ENCODE measurements at regions not wholly inside any gene's neighbourhood (a gene's known extent, or its start where the extent isn't known, plus 50 kb on each side); places are given as distances from the start of the nearest gene placed in this dataset.

GRCh38 chr20:11394145-11394833, 523.4 kb upstream of the BTBD3 start:
- DNase-seq (ENCODE audit: low read depth) = no peak

GRCh38 chr20:11395581-11395980, 522.1 kb upstream of the BTBD3 start:
- DNase-seq (ENCODE audit: low read depth) = no peak

- DNase-seq (ENCODE audit: low read depth) = no peak
These were observed 515.7 kb upstream of the BTBD3 start for GRCh38 chr20:11401988-11402387.

GRCh38 chr20:11403711-11404110, 514.0 kb upstream of the BTBD3 start:
- DNase-seq (ENCODE audit: low read depth) = peak; percentile 50

- no peak for DNase-seq (ENCODE audit: low read depth)
These were observed 510.8 kb upstream of the BTBD3 start for GRCh38 chr20:11406877-11407276.

GRCh38 chr20:11409561-11409960, 508.1 kb upstream of the BTBD3 start:
- DNase-seq (ENCODE audit: low read depth) = no peak

- DNase-seq (ENCODE audit: low read depth) = no peak
These were observed 505.9 kb upstream of the BTBD3 start for GRCh38 chr20:11411765-11412164.

- DNase-seq (ENCODE audit: low read depth) = no peak
These were observed 490.7 kb upstream of the BTBD3 start for GRCh38 chr20:11426948-11427347.

GRCh38 chr20:11429168-11429567, 488.5 kb upstream of the BTBD3 start:
- DNase-seq (ENCODE audit: low read depth) = no peak

- no peak for DNase-seq (ENCODE audit: low read depth)
These were observed 487.7 kb upstream of the BTBD3 start for GRCh38 chr20:11429889-11430519.

- no peak for DNase-seq (ENCODE audit: low read depth)
These were observed 487.0 kb upstream of the BTBD3 start for GRCh38 chr20:11430652-11431051.

GRCh38 chr20:11431621-11432020, 486.1 kb upstream of the BTBD3 start:
- DNase-seq (ENCODE audit: low read depth) = peak; percentile 33

GRCh38 chr20:11432407-11432806, 485.3 kb upstream of the BTBD3 start:
- DNase-seq (ENCODE audit: low read depth) = no peak

- DNase-seq (ENCODE audit: low read depth) = no peak
These were observed 481.4 kb upstream of the BTBD3 start for GRCh38 chr20:11436113-11436905.

- no peak for DNase-seq (ENCODE audit: low read depth)
These were observed 480.6 kb upstream of the BTBD3 start for GRCh38 chr20:11437090-11437489.

GRCh38 chr20:11437611-11438380, 479.9 kb upstream of the BTBD3 start:
- DNase-seq (ENCODE audit: low read depth) = no peak

- no peak for DNase-seq (ENCODE audit: low read depth)
These were observed 479.3 kb upstream of the BTBD3 start for GRCh38 chr20:11438412-11438811.

GRCh38 chr20:11443382-11444119, 474.1 kb upstream of the BTBD3 start:
- no peak for DNase-seq (ENCODE audit: low read depth)

GRCh38 chr20:11445161-11445560, 472.5 kb upstream of the BTBD3 start:
- DNase-seq (ENCODE audit: low read depth) = no peak

- DNase-seq (ENCODE audit: low read depth) = no peak
These were observed 471.8 kb upstream of the BTBD3 start for GRCh38 chr20:11445891-11446290.

GRCh38 chr20:11447371-11448100, 470.2 kb upstream of the BTBD3 start:
- DNase-seq (ENCODE audit: low read depth) = no peak

Measured in stromal cell of bone marrow (primary cell).